NCI-H1092 (cell line): ENCODE measurements at regions not wholly inside any gene's neighbourhood (a gene's known extent, or its start where the extent isn't known, plus 50 kb on each side); places are given as distances from the start of the nearest gene placed in this dataset.
"Not testable (repeated sequence)": the region's sequence is repeated elsewhere in the genome, so short reads cannot be mapped to it uniquely, and the experiment has no call there.

Experiments used
- DNase-seq: peaks from one replicate; lab custom pipeline; 2025; lab: John Stamatoyannopoulos, UW

DNA sequence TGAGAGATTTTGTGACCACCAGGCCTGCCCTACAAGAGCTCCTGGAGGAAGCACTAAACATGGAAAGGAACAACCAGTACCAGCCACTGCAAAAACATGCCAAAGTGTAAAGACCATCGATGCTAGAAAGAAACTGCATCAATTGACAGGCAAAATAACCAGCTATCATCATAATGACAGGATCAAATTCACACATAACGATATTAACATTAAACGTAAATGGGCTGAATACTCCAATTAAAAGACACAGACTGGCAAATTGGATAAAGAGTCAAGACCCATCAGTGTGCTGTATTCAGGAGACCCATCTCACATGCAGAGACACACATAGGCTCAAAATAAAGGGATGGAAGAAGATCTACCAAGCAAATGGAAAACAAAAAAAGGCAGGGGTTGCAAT is 182.4 kb downstream of the PRELID2 start:
- DNase-seq, result not testable (repeated sequence)

DNA sequence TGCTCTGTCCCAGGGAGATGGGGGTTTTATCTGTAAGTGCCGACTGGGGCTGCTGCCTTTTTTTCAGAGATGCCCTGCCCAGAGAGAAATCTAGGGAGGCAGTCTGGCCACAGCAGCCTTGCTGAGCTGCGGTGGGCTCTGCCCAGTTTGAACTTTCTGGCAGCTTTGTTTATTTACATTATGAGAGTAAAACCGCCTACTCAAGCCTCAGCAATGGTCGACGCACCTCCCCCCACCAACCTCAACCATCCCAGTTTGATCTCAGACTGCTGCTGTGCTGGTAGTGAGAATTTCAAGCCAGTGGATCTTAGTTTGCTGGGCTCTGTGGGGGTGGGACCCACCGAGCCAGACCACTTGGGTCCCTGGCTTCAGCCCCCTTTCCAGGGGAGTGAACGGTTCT is 188.0 kb downstream of the PRELID2 start:
- DNase-seq, result not testable (repeated sequence)

DNA sequence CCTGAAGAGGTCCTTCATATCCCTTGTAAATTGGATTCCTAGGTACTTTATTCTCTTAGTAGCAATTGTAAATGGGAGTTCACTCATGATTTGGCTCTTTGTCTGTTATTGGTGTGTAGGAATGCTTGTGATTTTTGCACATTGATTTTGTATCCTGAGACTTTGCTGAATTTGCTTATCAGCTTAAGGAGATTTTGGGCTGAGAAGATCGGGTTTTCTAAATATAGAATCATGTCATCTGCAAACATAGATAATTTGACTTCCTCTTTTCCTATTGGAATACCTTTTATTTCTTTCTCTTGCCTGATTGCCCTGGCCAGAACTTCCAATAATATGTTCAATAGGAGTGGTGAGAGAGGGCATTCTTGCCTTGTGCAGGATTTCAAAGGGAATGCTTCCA is 191.9 kb downstream of the PRELID2 start:
- not testable (repeated sequence) for DNase-seq

DNA sequence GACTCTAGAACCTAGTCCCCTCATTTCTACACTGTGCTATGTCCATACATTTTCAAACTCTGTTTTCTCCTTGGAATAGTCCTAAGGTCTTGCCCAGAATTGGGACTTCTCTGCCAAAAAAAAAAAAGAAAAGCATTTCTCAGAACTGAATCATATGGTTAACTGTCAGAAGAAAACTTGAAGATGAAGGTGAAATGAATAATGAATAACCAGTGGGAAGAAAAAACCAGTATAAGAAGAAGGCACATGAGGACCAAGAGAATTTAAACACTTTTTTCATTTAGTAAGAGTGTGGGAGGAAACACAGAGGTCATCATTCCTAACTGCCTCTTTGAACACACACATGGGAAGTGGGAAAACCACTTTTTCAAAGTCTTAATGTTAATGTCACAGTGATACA is 197.7 kb downstream of the PRELID2 start:
- no peak for DNase-seq

DNA sequence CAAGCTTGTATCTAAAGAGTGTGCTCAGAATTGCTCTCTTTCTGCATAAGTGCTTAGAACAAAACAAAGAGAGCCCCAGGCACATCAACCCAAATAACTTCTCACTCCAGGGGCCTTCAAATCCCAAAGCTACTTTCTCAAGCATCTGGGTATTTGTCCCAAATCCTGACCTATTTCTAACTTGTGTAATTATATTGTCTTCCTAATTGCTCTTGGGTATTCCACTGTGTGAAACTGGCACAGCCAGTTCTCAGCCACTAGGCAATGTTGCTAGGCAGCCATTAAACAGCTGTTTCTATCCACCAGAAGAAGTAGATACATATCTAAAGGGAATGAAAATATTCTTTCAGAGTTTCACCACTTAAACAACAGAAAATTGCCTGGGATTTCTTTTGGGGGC is 198.8 kb downstream of the PRELID2 start:
- DNase-seq, result no peak

DNA sequence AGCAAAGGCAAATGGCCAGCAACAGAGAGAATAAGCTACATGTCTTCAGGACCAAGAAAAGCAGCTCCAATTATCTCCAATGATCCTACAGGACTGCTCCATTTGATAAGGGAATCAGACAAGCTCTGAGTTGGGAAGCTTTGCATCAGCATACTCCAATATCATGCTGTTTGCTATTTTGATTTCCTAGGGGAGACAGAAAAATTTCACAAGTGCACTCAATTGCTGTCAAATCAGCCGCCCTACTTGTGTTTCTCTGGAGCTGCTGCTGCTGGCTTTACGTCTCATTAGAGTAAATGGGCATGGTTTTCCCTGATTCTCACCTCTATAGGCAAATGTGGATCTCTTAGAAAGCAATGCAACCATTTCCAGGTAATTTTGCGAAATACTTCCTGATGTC is 201.7 kb downstream of the PRELID2 start:
- no peak for DNase-seq

DNA sequence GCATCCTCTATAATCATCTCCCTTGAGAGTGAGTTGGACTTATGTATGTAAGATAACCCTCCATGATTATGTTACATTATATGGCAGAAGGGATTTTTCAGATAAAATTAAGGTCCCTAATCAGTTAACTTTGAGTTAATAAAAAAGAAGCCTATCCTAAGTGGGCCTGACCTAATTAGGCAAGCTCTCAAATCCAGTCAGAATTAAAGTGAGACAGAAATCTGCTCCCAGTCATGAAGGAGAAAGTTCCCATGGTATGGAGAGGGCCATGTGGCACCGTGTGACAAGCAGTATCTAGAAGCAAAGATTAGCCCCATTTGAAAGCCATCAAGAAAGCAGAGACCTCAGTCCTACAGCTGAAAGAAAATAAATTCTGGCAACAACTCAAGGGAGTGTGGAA is 202.4 kb downstream of the PRELID2 start:
- DNase-seq, result no peak

DNA sequence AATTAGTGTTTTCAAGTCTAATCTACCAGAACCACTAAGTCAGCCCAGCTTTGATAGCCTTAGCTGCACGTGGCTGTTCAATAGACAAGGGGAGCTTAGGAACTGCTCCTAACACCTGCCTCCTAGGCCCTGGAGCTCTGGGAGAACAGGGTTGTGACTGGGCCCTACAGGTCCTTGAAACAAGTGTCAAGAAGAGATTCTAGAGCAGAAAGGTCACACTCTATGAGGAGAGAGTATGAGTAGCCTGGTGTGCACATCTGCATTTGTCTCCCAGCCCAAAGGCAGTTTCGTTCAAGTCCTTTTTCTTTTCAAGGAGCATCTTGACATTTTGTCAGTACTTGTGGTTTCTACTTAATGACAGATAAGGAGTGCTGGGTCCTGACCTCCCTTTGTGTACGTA is 206.1 kb downstream of the PRELID2 start:
- no peak for DNase-seq

DNA sequence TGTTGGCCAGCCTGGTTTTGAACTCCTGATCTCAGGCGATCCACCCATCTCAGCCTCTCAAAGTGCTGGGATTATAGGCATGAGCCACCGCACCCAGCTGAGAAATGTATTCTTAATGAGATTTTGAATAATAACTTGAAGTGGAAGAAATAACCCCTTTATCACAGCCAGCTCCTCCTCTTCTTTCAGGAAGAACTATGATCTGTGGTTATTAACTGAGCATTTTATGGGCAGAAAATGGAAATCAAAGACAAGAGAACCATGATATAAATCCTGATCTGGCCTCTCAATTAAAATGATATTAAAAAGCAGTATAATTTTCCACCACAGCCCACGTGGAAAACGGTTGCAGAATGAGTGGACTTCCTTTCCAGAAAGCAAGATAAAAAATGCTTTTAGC is 206.6 kb downstream of the PRELID2 start:
- no peak for DNase-seq

DNA sequence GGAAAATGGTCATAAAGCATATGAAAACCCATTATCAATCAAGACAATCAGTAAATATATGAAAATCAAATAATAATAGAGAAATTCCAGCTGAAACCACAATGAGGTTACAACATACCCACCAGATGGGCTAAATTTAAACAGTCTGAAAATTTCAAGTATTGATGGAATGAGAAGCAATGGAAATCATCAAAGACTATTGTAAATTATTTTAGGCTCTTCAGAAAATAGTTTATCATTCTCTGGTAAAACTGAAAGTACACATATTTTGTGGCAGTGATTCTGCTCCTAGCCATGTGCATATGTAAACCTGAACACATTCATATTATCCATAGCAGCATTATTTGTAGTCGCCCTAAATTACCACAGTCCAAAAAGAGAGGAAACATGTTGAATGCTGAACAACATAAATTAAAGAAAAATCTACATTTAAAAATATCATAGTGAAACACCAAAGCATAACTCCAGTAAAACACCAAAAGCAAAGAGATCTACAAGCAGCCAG is 215.3 kb downstream of the PRELID2 start:
- no peak for DNase-seq

DNA sequence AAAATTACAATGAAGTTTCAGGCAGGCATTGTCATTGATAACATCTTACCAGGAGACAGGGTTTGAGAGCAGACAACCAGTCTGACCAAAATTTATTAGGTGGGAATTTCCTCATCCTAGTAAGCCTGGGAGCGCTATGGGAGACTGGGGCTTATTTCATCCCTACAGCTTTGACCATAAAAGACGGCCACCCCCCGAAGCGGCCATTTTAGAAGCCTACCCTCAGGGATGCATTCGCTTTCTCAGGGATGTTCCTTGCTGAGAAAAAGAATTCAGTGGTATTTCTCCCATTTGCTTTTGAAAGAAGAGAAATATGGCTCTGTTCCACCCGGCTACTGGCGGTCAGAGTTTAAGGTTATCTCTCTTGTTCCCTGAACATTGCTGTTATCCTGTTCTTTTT is 218.4 kb downstream of the PRELID2 start:
- not testable (repeated sequence) for DNase-seq

DNA sequence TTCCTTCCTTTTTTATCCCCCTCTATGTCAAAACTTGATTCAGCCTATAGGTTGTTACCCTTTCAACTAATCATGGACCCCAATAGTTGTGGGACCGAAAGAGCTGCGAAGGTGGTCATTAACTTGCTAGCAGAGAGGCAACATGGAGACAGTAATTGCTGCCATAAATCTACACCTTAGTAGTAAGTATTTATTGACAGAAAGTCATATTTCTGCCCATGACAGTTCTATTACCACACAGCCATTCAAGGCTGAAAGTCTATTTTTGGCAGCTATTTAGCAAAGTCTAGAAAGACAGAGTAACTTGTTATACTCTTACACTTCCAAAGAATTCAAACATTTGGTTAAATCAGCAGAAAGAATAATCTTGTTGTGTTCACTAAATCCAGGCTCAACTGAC is 236.2 kb downstream of the PRELID2 start:
- DNase-seq, result no peak

DNA sequence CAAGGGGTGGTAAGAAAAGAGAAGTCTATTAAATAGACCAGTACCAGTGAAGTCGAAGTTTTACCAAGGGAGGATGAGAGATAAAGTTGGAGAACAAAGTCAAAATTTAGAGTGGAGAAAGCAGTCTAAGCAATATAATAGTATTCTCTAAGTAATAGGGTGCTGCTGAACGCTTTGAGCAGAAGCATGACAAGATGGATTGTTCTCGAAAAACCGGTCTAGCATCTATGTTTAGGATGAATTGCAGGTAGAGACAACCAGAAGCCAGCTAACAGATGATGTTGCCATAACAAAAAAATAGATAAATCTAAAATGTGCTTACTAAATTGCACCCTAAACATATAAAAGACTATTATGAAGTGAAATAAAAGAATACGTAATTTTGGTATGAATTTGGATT is 237.0 kb downstream of the PRELID2 start:
- DNase-seq, result no peak

DNA sequence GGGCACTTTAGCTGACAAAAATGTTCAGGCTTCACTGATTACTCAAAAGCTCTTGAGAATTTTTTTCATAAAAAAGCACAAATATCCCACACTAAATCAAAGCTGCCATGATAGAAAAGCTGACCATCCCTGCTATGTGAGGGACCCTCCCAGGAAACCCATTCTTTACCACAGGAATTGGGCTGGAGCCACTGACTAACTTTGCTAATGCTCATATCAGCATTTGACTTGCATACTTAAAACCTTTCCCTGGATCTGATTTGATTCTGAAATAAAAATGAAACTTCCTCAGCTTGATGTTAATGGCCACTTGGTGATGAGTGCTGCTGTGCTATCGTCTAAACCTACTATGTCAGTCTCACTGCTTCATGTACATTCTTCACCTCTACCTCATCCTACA is 243.6 kb downstream of the PRELID2 start:
- no peak for DNase-seq

DNA sequence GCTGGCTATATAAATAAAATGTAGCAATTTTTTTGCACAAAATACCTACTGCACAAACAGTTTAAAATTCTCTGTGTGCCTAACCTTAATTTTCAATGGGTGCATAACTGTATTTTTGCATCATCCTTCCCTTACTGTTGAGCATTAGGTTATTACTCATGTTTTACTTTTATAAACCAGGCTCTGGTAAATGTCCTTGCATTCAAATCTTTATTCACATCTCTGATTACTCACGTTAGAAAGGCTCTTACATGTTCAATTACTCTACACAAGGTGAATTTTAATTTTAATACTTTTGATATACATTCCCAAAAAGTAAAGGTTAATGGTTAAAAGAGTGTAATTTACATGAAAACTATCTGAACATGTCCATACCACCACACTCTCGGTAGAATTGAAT is 246.1 kb downstream of the PRELID2 start:
- no peak for DNase-seq

DNA sequence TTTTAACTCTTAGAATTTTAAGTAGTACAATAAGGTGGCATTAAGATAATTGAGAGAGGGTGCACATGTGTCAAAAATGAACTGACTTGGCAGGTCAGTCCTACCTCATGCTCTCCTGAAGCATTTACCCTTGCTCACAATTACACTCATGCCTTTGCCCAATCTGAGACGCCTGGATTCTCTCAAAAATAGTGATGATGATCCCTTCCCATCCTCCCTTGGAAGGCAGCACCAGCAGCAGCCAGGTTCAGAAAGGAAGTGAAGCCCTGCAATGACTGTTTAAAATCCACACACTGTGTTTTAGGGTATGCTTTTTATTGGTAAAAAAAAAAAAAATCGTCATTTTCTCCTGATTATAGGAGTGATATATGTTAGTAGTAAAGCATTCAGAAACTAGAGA is 246.6 kb downstream of the PRELID2 start:
- no peak for DNase-seq

DNA sequence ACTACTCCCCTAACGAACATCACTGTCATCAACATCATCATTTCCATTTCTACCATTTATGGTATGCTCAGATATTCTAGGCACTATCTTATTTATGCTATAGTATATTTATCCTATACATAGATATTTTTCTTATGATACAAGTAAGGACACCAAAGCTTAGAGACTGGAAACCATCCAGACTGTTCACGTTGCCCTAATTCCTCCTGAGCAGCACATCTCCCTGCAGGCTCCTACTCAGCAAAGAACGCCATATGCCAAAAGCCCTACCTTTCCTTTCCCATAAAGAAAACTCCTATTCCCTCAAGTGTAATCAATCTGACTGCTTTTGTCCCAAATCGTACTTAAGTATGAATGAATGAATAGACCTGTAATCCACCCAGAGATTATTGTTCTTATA is 247.0 kb downstream of the PRELID2 start:
- DNase-seq, result no peak

DNA sequence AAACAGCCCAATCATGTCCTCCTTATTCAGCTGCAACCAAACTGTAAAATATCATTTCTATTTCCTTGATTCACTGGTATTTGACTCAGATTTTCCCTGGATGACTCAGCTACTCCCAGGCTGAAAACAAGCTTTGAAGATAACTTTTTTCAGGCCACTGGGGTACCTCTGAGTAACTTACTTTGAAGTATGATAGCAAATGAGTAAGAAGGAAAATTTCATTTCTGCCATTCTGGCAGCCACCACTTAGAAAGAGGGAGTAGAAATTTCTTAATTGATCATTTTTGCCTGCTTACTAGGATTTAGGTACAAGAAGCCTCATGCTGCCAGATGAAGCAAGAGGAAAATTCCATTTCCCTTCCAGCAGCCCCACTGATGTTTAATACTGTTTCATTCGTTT is 247.4 kb downstream of the PRELID2 start:
- DNase-seq, result no peak

DNA sequence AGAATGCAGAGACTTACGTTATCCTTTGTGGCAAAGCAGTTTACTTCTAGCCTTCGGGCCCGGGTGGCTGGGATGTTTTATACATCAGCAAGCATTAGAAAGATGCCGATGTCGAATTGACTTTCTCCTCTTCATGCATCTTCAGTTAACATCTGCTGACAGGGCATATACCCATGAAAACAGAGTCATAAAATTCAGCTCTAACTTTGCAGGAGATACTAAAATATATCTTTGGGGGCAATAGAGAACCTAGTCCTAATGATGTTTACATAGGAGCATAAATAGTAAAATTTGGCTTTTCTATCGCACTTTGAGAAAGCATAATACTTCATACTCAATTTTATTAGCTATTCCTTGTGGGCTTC is 247.9 kb downstream of the PRELID2 start:
- DNase-seq, result no peak

DNA sequence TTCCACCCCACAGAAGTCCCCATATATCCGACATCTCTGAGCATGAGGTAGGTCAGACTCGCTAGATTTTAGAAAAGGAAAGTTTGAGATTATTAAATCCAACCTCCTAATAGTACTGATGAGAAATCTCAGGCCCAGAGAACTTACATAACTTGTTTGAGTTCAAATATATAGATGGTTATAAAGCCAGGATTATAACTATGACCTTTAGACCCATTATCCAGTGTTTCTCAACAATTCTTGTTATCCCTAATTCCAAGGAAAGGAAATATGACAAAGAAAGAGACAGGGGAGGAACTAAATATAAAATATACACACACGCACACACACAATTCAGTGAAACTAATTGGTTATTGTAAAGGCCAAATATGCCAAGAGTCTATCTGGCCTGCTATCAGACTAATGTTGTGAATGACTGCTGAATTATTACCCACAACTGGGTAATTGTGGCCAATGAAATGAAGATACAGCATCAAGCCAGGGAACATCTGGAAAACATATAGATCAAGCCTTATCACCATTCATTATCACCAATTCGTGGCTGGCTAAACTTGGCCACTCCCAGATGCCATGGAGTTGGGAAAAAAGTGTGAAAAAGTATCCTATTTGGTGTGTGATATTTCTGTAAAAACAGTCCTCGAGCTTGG is 248.4 kb downstream of the PRELID2 start:
- no peak for DNase-seq

DNA sequence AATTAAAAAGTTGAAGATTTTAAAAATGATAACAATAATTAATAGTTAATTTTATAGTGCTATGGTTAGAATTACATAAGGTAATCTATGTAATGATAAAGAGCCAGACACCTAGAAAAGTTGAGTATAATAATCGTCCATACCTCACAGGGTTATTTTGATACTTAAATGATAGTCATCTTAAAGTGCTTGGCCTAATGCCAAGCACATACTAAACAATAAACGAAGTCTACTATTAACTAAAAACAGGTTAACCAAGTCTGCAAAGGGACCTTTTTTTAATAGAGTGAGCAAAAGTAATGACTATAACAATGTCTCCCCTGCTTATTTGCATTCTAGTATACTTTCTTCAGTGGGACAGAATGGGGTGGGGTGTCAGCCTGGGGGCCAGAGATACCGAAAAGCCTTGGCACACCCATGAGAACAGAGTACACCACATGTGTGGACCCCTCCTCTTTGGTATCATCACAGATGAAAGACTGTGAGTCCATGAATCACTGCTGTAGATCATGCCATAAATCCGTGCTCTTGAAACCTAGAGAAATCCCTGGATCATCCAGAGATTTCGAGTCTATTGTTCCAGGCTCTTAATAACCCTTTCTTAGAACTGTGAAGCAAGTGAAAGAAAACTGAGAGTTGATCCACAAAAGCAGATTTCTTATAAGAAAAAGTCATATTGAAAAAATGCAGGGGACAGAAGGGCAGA is 249.5 kb downstream of the PRELID2 start:
- no peak for DNase-seq

DNA sequence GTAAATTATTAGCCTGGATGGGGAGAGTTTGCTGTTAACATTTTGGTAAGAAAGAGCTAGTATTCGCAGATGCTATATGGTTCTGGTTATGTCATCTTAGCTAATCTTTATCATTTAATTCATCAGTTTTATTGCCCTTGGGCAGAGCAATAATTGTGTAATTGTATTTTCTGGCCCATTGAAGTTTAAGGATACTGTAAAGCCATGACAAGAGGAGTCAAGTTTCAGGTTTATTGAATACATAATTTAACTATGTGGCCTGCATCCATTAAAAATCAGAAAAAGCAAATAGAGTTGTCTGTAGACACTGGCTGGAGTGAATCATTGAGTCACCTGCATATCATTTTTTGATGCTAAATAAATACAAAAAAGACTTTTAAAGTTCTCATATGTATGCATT is 255.8 kb downstream of the PRELID2 start:
- no peak for DNase-seq

DNA sequence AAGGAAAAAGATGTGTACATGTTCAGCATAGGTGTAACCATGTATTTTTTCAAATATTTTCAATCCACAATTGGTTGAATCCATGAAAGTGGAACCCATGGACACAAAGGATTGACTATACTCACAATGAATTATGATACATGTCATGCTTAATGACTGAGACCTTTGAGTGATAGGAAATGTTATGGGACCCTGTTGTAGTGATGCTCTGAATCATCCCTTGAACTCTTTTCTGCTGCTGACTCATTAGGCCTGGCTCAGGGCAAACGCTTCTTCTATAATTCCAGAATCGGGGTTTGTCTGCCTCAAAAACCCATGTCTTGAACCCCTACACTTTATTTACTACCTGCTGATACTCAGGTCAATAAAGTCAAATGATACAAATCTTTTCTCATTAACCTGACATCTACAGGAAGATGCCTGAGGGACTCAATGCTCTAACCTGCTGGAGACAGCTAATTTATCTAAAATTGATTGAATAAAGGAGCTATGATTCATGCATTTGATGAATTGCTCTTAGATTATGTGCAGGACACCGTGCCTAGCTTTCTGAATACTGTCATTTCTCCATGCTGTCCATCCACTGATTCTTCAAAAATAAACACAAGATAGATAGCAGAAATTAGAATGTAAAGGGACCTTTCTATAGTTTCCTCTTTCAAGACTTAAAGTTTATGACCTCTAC is 260.1 kb downstream of the PRELID2 start:
- DNase-seq, result no peak
